H1 (cell line): ENCODE measurements at regions not wholly inside any gene's neighbourhood (a gene's known extent, or its start where the extent isn't known, plus 50 kb on each side); places are given as distances from the start of the nearest gene placed in this dataset.

Source experiments
- CTCF ChIA-PET: fragments of 300-600 bp; sonication (Branson Sonifier 250); formaldehyde crosslinking; loops from one replicate; lab custom pipeline; 2021; ENCODE audit not compliant: partially characterized antibody; lab: Charles Lee
- POLR2A ChIA-PET: fragments of 300-600 bp; sonication (Branson Sonifier 250); formaldehyde crosslinking; loops from one replicate; lab custom pipeline; 2021; ENCODE audit warnings: inconsistent platforms; ENCODE audit not compliant: partially characterized antibody; lab: Charles Lee
- DNase-seq, 2 experiments: peaks; one replicate each; pipeline versions ENCODE4 v3.0.0 to v3.0.0-alpha.2; 2010 to 2022; ENCODE audit warnings: low spot score in 2 of 2, low read depth in 1 of 2, mixed read lengths in 1 of 2
- FAIRE-seq: peaks from 2 replicates; lab custom pipeline; 2011; peaks lifted over from hg19 to GRCh38; lab: Jason Lieb, UNC
- H2AFZ ChIP-seq: 2 replicates; pipeline ENCODE4 v1.8.1; 2012; ENCODE audit warnings: low read length, inconsistent platforms
- H2AK5ac ChIP-seq: 2 replicates; pipeline ENCODE4 v1.6.1; 2013; ENCODE audit warnings: low read depth, low read length
- H2BK120ac ChIP-seq: replicated peaks from 2 replicates; pipeline ENCODE3; 2013; ENCODE audit warnings: low read depth, low read length, inconsistent platforms
- H2BK12ac ChIP-seq: 2 replicates; pipeline ENCODE4 v1.6.1; 2013; ENCODE audit warnings: low read depth, low read length
- H2BK15ac ChIP-seq: 2 replicates; pipeline ENCODE4 v1.6.1; 2013; ENCODE audit warnings: low read length
- H2BK20ac ChIP-seq: 2 replicates; pipeline ENCODE4 v1.6.1; 2013; ENCODE audit warnings: low read length
- H2BK5ac ChIP-seq: 2 replicates; pipeline ENCODE4 v1.6.1; 2013; ENCODE audit warnings: low read depth, low read length
- H3K14ac ChIP-seq: 2 replicates; pipeline ENCODE4 v1.6.1; 2013; ENCODE audit warnings: inconsistent platforms; ENCODE audit not compliant: insufficient read length
- H3K18ac ChIP-seq: 2 replicates; pipeline ENCODE4 v1.6.1; 2013; ENCODE audit warnings: low read length; ENCODE audit errors: extremely low read depth
- H3K23ac ChIP-seq: 2 replicates; pipeline ENCODE4 v1.6.1; 2013; ENCODE audit warnings: inconsistent platforms; ENCODE audit not compliant: insufficient read length
- H3K23me2 ChIP-seq: 2 replicates; pipeline ENCODE4 v1.6.1; 2013; ENCODE audit warnings: low read depth, low read length
- H3K27ac ChIP-seq: 2 replicates; pipeline ENCODE4 v1.6.1; 2011; ENCODE audit warnings: low read depth, low read length, inconsistent platforms
- H3K27me3 ChIP-seq, 4 experiments: replicated peaks in 1 of 4; 1 replicate in 1 of 4; 2 replicates in 3 of 4; pipeline versions ENCODE4 v1.6.1 to v1.8.1; 2011 to 2013; ENCODE audit warnings: low read length in 3 of 4, mild to moderate bottlenecking in 3 of 4, inconsistent platforms in 2 of 4, mixed read lengths in 2 of 4, moderate library complexity in 1 of 4; ENCODE audit not compliant: control insufficient read depth in 3 of 4, insufficient read depth in 3 of 4; ENCODE audit errors: extremely low read depth in 1 of 4
- H3K36me3 ChIP-seq, 4 experiments: 2 replicates each; pipeline versions ENCODE4 v1.6.1 to v1.8.1; 2011 to 2013; ENCODE audit warnings: mild to moderate bottlenecking in 4 of 4, low read length in 3 of 4, moderate library complexity in 2 of 4, control low read depth in 1 of 4, inconsistent platforms in 1 of 4; ENCODE audit not compliant: insufficient read depth in 4 of 4, control insufficient read depth in 2 of 4
- H3K4ac ChIP-seq: replicated peaks from 2 replicates; pipeline ENCODE3; 2013; ENCODE audit warnings: low read length, low read depth, mixed read lengths, inconsistent platforms; ENCODE audit not compliant: insufficient read length
- H3K4me1 ChIP-seq, 4 experiments: replicated peaks in 1 of 4; 1 replicate in 1 of 4; 2 replicates in 3 of 4; pipeline versions ENCODE4 v1.6.1 to v1.8.1; 2011 to 2013; ENCODE audit warnings: low read length in 3 of 4, inconsistent platforms in 2 of 4, mixed read lengths in 1 of 4; ENCODE audit not compliant: insufficient read depth in 4 of 4, control insufficient read depth in 3 of 4
- H3K4me2 ChIP-seq, 2 experiments: 2 replicates each; pipeline versions ENCODE4 v1.6.1 to v1.8.1; 2011 to 2013; ENCODE audit warnings: low read depth in 2 of 2, low read length in 2 of 2, control low read depth in 1 of 2, inconsistent platforms in 1 of 2, mild to moderate bottlenecking in 1 of 2; ENCODE audit not compliant: insufficient read depth in 1 of 2
- H3K4me3 ChIP-seq, 4 experiments: fragments of 200-600, 300-600 bp in 1 of 4; sonication (generic), shearing (Covaris generic), sonication (Bioruptor Twin) in 1 of 4; 2 replicates each; pipeline versions ENCODE4 v1.5.1 to v1.8.1; 2011 to 2016; ENCODE audit warnings: low read length in 4 of 4, low read depth in 3 of 4, control low read depth in 2 of 4, inconsistent platforms in 2 of 4, mild to moderate bottlenecking in 2 of 4, mixed read lengths in 1 of 4, moderate library complexity in 1 of 4; ENCODE audit not compliant: insufficient read depth in 2 of 4; ENCODE audit errors: extremely low read depth in 1 of 4
- H3K56ac ChIP-seq: replicated peaks from 2 replicates; pipeline ENCODE3; 2013; ENCODE audit warnings: low read depth, mild to moderate bottlenecking, mixed read lengths, low read length, inconsistent platforms; ENCODE audit not compliant: insufficient read length
- H3K79me1 ChIP-seq: 2 replicates; pipeline ENCODE4 v1.6.1; 2013; ENCODE audit warnings: low read depth, low read length, control low read depth
- H3K79me2 ChIP-seq, 2 experiments: 2 replicates each; pipeline versions ENCODE4 v1.6.1 to v1.8.1; 2012 to 2013; ENCODE audit warnings: low read length in 2 of 2, mild to moderate bottlenecking in 2 of 2, inconsistent platforms in 1 of 2; ENCODE audit not compliant: insufficient read depth in 2 of 2, control insufficient read depth in 1 of 2
- H3K9ac ChIP-seq, 4 experiments: replicated peaks in 1 of 4; 1 replicate in 1 of 4; 2 replicates in 3 of 4; pipeline versions ENCODE4 v1.6.1 to v1.8.1; 2011 to 2013; ENCODE audit warnings: low read depth in 3 of 4, low read length in 3 of 4, control low read depth in 2 of 4, mild to moderate bottlenecking in 2 of 4, moderate library complexity in 2 of 4, inconsistent platforms in 1 of 4; ENCODE audit errors: extremely low read depth in 1 of 4
- H3K9me3 ChIP-seq, 2 experiments: 2 replicates each; pipeline versions ENCODE4 v1.6.1 to v1.8.1; 2012 to 2013; ENCODE audit warnings: mild to moderate bottlenecking in 2 of 2, moderate library complexity in 2 of 2, control low read depth in 1 of 2, inconsistent platforms in 1 of 2, low read depth in 1 of 2, low read length in 1 of 2, mixed read lengths in 1 of 2; ENCODE audit not compliant: insufficient read depth in 2 of 2
- H4K20me1 ChIP-seq, 2 experiments: replicated peaks in 1 of 2; 2 replicates each; pipeline versions ENCODE3 to v1.8.1; 2011 to 2013; ENCODE audit warnings: inconsistent platforms in 2 of 2, low read length in 2 of 2, mild to moderate bottlenecking in 1 of 2; ENCODE audit not compliant: insufficient read depth in 2 of 2, control insufficient read depth in 1 of 2
- H4K5ac ChIP-seq: 2 replicates; pipeline ENCODE4 v1.6.1; 2013; ENCODE audit warnings: low read length, low read depth, mixed read lengths, inconsistent platforms; ENCODE audit not compliant: insufficient read length
- H4K8ac ChIP-seq: 2 replicates; pipeline ENCODE4 v1.8.0; 2013; ENCODE audit warnings: mild to moderate bottlenecking, moderate library complexity, low read length, inconsistent platforms; ENCODE audit not compliant: insufficient read depth; ENCODE audit errors: extremely low read depth
- H4K91ac ChIP-seq: replicated peaks from 2 replicates; pipeline ENCODE3; 2013; ENCODE audit warnings: low read length, mixed read lengths, inconsistent platforms; ENCODE audit not compliant: insufficient read length
- GABPA ChIP-seq: IDR thresholded peaks from 2 replicates; pipeline ENCODE4 v1.6.1; 2011; ENCODE audit warnings: mild to moderate bottlenecking, low read length, moderate library complexity, borderline replicate concordance; ENCODE audit not compliant: insufficient read depth
- WGBS, 2 experiments: shearing (Covaris generic) in 1 of 2; methylation state at CpG; one replicate each; pipeline versions ENCODE4 v1.1.6 to v1.1.7; 2013 to 2015; ENCODE audit warnings: low lambda C conversion rate in 2 of 2, mixed read lengths in 2 of 2, inconsistent platforms in 1 of 2, low coverage in 1 of 2, missing lambda C conversion rate in 1 of 2; ENCODE audit not compliant: insufficient replicate concordance in 2 of 2, insufficient coverage in 1 of 2, insufficient read length in 1 of 2; ENCODE audit errors: extremely low coverage in 1 of 2, missing lambda C conversion rate in 1 of 2; 5-methylcytosine and 5-hydroxymethylcytosine counted together

DNA sequence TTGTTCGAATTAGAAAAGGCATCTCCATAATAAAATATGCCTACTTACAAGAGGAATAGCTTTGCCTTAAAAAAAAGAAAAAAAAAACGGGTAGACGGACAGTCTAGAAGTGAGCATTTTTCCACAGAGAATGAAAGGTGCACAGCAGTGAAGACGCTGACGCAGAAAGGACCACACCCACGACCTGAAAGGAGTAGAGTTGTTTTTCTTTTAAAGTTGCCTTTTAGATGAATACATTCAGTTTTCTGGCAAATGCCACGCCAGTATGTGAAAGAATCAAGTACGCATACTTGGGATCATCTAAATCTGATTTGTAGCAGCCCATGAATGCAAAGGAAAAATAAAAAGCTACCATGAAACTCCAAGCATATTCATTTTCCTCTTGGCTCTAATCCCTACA is 809.2 kb upstream of the SOX11 start:
- peaks cover 8 to 15% of the 10 kb centered on the region in 2 experiments; a peak in 3 of 4 replicates for H3K9me3 ChIP-seq
- H3K18ac ChIP-seq: no peak overlapping the region
- H2AFZ ChIP-seq: no peak overlapping the region
- no peak overlapping the region for H2BK15ac ChIP-seq
- H3K4me1 ChIP-seq: no peaks in the 10 kb centered on the region
- no peak overlapping the region for H3K9ac ChIP-seq
- H3K27ac ChIP-seq: no peak overlapping the region
- H2AK5ac ChIP-seq: no peak overlapping the region
- WGBS, 2 experiments: 88% methylated on average over 8 of the region's 8 CpGs; no CpG with 5 or more reads in 1 of the 2 experiments
- no peak overlapping the region for H3K23ac ChIP-seq
- no peak overlapping the region for H4K5ac ChIP-seq
- H2BK20ac ChIP-seq: no peak overlapping the region
- H3K36me3 ChIP-seq: no peaks in the 10 kb centered on the region
- no peak overlapping the region for H3K14ac ChIP-seq
- H3K79me2 ChIP-seq: no peaks in the 10 kb centered on the region
- H2BK12ac ChIP-seq: no peak overlapping the region
- CTCF ChIA-PET: no interaction called here
- no peak overlapping the region for H2BK120ac ChIP-seq
- DNase-seq: no peak
- H4K8ac ChIP-seq: no peak overlapping the region
- no peak overlapping the region for H3K4ac ChIP-seq
- no peak overlapping the region for H3K4me3 ChIP-seq
- POLR2A ChIA-PET: no interaction called here
- H3K27me3 ChIP-seq: no peaks in the 10 kb centered on the region
- no peaks in the 10 kb centered on the region for H4K20me1 ChIP-seq
- H4K91ac ChIP-seq: no peak overlapping the region
- no peak overlapping the region for H2BK5ac ChIP-seq
- no peak for TF ChIP-seq GABPA
- TF ChIP-seq, all 59 proteins: peak for 0
- Histone ChIP-seq H3K56ac (no peak overlapping the region), H3K4me2 (no peak overlapping the region), H3K23me2 (no peaks in the 10 kb centered on the region), H3K79me1 (no peaks in the 10 kb centered on the region)
- no peak for FAIRE-seq
